ENCODE measurements at regions not wholly inside any gene's neighbourhood (a gene's known extent, or its start where the extent isn't known, plus 50 kb on each side); places are given as distances from the start of the nearest gene placed in this dataset.
"Not testable (repeated sequence)": the region's sequence is repeated elsewhere in the genome, so short reads cannot be mapped to it uniquely, and the experiment has no call there.

DNA sequence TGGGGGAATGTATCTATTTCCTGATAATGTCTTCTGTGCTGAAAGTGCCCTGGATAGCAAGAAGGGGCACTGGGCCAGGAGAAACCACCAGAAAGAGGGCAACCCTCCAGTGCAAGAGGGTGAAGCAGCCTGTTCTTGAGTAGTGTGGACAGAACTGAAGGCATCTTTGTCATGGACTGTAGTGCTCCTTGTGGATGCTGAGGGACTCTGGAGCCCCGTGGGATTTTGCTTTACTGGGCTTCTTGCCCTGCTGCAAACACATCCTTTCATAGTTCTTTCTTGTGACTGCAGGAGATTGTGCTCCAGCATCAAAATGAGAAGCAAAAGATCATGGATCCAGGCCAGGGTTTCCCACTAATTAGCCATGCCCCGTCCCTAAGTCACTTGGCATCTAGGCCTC lies 300.6 kb downstream of the ZNF326 start:
- Histone ChIP-seq H3K27me3 (ENCODE audit: insufficient read depth, low read length) (no peaks in the 10 kb centered on the region), H3K36me3 (ENCODE audit: insufficient read depth, low read length) (no peaks in the 10 kb centered on the region), H3K4me1 (ENCODE audit: insufficient read depth, low read length) (no peaks in the 10 kb centered on the region), H3K9me3 (ENCODE audit: insufficient read depth, low read depth, low read length) (no peaks in the 10 kb centered on the region), H3K27ac (ENCODE audit: low read depth, low read length) (no peak overlapping the region), H3K9ac (ENCODE audit: low read depth, low read length) (no peak overlapping the region), H3K4me3 (ENCODE audit: low read length) (no peak overlapping the region)
- 94% methylated on average over 2 of the region's 2 CpGs for WGBS

DNA sequence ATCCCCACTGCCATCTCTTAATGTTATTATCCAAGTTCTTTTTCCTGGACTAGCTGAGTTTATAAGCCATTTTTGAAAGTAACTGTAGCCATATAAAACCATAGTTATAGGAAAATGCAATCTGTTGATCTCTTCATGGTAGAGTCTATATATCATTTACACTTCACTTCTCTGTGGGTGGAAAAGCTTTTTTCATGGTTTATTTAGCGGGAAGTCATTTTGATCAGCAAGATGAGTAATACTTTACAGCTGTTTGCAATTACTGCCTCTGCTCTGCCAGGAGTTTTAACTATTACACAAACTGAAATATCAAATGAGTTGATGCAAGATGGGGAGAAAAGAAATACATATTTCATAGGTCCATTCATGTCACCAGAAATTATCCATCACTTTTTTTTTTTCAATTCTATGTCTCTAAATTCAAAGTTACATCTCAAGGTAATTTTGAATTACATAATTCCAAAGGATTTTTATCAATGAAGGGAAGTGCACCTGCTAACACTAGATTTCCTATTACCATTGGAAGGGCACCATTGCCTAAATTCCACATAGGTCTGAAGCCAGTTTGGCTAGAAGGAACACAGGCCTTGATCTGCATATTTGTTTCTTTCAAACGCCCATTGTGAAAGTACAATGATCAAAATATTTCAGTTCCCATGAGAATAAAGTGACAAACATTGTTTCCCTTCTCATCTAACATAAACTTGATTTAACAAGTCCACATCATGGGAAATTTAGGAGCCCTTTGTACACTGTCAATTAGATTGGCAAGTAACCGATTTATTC lies 296.7 kb downstream of the ZNF326 start:
- no peak overlapping the region for H3K27ac ChIP-seq (ENCODE audit: low read depth, low read length)
- no peaks in the 10 kb centered on the region for H3K9me3 ChIP-seq (ENCODE audit: insufficient read depth, low read depth, low read length)
- H3K36me3 ChIP-seq (ENCODE audit: insufficient read depth, low read length) = no peaks in the 10 kb centered on the region
- no peak overlapping the region for H3K9ac ChIP-seq (ENCODE audit: low read depth, low read length)
- H3K27me3 ChIP-seq (ENCODE audit: insufficient read depth, low read length) = no peaks in the 10 kb centered on the region
- 81% methylated on average over 2 of the region's 3 CpGs for WGBS
- no peak overlapping the region for H3K4me3 ChIP-seq (ENCODE audit: low read length)
- H3K4me1 ChIP-seq (ENCODE audit: insufficient read depth, low read length) = no peaks in the 10 kb centered on the region

DNA sequence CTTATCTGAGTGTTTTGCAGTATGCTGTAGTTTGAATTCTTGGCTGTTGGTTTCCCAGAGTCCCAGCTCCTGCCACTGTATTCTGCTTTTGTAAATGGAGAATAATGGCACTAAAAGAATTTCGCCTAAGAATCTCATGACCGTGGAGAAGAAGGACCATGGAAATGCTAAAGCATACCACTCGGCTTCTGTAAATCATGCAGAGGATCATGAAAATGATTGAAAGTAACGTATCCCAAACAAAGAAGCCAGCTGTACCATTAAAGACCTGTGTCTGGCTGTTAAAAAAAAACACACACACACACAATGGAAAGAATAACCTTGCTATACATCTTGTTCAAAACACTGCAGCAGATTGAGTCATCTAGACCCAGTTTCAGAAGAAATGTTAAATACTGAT lies 287.9 kb downstream of the ZNF326 start:
- Histone ChIP-seq H3K4me1 (ENCODE audit: insufficient read depth, low read length) (peaks cover 7% of the 10 kb centered on the region; the same call in 1 of the 2 replicates), H3K27me3 (ENCODE audit: insufficient read depth, low read length) (no peaks in the 10 kb centered on the region), H3K4me3 (ENCODE audit: low read length) (no peak overlapping the region), H3K9ac (ENCODE audit: low read depth, low read length) (no peak overlapping the region), H3K9me3 (ENCODE audit: insufficient read depth, low read depth, low read length) (no peaks in the 10 kb centered on the region), H3K27ac (ENCODE audit: low read depth, low read length) (no peak overlapping the region), H3K36me3 (ENCODE audit: insufficient read depth, low read length) (no peaks in the 10 kb centered on the region)
- WGBS = 81% methylated on average over 4 of the region's 4 CpGs

DNA sequence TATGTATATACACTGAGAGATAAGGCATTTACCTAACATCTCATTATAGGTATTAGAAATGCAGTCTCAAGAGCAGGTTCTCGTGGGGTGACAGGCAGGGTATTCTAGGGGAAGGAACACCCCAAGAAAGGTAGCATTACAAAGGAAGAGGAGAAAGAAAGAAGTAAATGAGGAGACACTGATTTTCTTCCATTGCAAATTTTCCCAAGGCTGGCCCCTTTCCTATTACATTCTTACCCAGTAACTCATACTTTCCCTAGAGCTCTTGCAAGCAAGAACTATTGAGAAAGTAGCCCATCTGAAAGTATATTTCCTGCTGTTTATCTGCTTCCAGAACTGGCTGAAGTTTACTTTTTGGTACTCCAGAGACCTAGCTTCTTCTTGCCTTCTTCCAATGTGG lies 287.0 kb downstream of the ZNF326 start:
- H3K9me3 ChIP-seq (ENCODE audit: insufficient read depth, low read depth, low read length); H3K9ac ChIP-seq (ENCODE audit: low read depth, low read length); H3K4me3 ChIP-seq (ENCODE audit: low read length); H3K27ac ChIP-seq (ENCODE audit: low read depth, low read length); H3K4me1 ChIP-seq (ENCODE audit: insufficient read depth, low read length); H3K27me3 ChIP-seq (ENCODE audit: insufficient read depth, low read length); H3K36me3 ChIP-seq (ENCODE audit: insufficient read depth, low read length): not testable (repeated sequence)
- WGBS = 88% methylated on average over 1 of the region's 1 CpG

DNA sequence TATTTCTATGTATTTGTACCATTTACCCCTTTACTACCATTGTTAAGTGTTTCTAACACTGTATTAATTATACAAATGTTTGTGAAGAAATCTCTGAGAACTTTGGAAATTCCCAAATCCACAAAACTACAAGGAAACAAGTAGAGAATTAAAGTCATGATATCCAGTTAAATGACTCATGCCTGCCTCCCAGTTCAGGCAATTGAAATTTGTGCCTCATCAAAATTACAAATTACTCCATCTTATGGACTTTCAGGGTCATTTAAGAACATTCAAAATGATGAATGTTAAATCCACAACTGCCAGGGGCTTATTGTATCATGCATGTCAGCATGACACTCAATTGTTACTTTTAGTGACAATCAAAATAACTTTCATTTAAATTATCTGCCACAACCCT lies 282.4 kb downstream of the ZNF326 start:
- no peak overlapping the region for H3K9ac ChIP-seq (ENCODE audit: low read depth, low read length)
- H3K36me3 ChIP-seq (ENCODE audit: insufficient read depth, low read length) = no peaks in the 10 kb centered on the region
- H3K4me3 ChIP-seq (ENCODE audit: low read length) = no peak overlapping the region
- peaks cover 26% of the 10 kb centered on the region for H3K4me1 ChIP-seq (ENCODE audit: insufficient read depth, low read length)
- no peaks in the 10 kb centered on the region for H3K9me3 ChIP-seq (ENCODE audit: insufficient read depth, low read depth, low read length)
- H3K27me3 ChIP-seq (ENCODE audit: insufficient read depth, low read length) = no peaks in the 10 kb centered on the region
- H3K27ac ChIP-seq (ENCODE audit: low read depth, low read length) = no peak overlapping the region

DNA sequence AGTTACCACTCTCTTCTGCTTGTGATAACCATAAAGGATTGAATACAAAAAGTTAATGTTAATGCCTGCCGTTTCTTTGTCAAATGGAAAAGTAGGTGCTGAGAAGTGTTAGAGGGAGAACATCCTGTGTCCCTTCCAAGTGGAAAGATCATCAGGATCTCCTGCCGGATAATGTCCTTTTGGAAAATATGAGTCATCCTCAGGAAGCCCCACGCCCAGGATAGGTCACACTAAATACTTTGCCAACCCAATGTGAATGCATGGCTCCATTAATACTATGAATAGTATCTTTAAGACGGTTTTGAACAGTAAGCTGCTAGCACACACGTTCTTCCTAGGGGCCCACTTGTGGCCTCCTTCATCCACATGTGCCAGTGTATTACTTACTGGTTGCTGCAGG lies 279.5 kb downstream of the ZNF326 start:
- peaks cover 26% of the 10 kb centered on the region for H3K4me1 ChIP-seq (ENCODE audit: insufficient read depth, low read length)
- H3K27ac ChIP-seq (ENCODE audit: low read depth, low read length) = no peak overlapping the region
- no peak overlapping the region for H3K4me3 ChIP-seq (ENCODE audit: low read length)
- no peaks in the 10 kb centered on the region for H3K9me3 ChIP-seq (ENCODE audit: insufficient read depth, low read depth, low read length)
- no peak overlapping the region for H3K9ac ChIP-seq (ENCODE audit: low read depth, low read length)
- H3K27me3 ChIP-seq (ENCODE audit: insufficient read depth, low read length) = no peaks in the 10 kb centered on the region
- 91% methylated on average over 5 of the region's 5 CpGs for WGBS
- no peaks in the 10 kb centered on the region for H3K36me3 ChIP-seq (ENCODE audit: insufficient read depth, low read length)

DNA sequence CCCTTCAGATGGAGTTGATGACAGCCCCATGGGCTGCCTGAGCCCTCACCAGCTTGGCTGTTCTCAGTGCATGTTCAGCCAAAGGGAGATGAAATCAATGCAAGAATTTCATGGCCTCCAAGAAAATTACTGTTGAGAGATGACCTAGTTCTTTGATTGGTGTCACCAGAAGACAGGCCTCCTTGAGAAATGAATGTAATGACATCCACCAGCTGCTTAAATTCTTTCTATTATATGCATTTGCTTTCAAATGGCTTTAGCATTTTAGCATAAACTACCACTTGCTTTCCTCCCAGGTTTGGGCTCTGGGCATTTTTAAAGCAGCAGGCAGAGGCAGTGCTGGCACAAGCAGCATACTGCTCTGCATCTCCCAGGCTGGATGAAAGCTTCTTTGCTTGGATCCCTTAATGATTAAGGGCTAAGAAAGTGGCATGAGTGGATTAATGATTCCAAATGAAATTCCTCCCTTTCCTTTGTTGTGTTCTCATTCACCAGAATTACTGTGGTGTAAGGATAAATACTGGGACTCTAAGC lies 278.4 kb downstream of the ZNF326 start:
- H3K27me3 ChIP-seq (ENCODE audit: insufficient read depth, low read length) = no peaks in the 10 kb centered on the region
- H3K4me1 ChIP-seq (ENCODE audit: insufficient read depth, low read length) = peaks cover 26% of the 10 kb centered on the region
- H3K36me3 ChIP-seq (ENCODE audit: insufficient read depth, low read length) = no peaks in the 10 kb centered on the region
- no peaks in the 10 kb centered on the region for H3K9me3 ChIP-seq (ENCODE audit: insufficient read depth, low read depth, low read length)
- no peak overlapping the region for H3K9ac ChIP-seq (ENCODE audit: low read depth, low read length)
- no peak overlapping the region for H3K27ac ChIP-seq (ENCODE audit: low read depth, low read length)
- no peak overlapping the region for H3K4me3 ChIP-seq (ENCODE audit: low read length)

DNA sequence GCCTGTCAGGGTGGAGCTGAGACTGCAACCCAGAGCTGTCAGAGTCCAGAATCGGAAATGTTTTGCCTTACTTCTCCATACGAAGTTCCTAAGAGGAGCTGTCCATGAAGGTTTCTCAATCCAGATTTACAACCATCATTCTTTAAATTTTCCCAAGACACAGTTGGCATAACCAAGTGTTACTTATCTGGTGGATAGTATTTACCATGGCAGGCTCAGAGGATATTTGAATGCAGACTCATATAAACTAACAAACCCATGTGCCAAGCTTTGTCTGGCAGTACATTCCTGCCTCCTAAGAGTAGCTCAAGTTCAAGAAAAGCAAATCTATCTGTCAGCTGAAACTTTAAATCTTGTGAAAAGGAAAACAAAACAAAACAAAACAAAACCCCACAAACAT lies 267.9 kb downstream of the ZNF326 start:
- Histone ChIP-seq H3K36me3 (ENCODE audit: insufficient read depth, low read length) (no peaks in the 10 kb centered on the region), H3K27me3 (ENCODE audit: insufficient read depth, low read length) (no peaks in the 10 kb centered on the region), H3K4me1 (ENCODE audit: insufficient read depth, low read length) (no peaks in the 10 kb centered on the region), H3K27ac (ENCODE audit: low read depth, low read length) (no peak overlapping the region), H3K4me3 (ENCODE audit: low read length) (no peak overlapping the region), H3K9me3 (ENCODE audit: insufficient read depth, low read depth, low read length) (no peaks in the 10 kb centered on the region), H3K9ac (ENCODE audit: low read depth, low read length) (no peak overlapping the region)
- WGBS = 97% methylated on average over 2 of the region's 2 CpGs

DNA sequence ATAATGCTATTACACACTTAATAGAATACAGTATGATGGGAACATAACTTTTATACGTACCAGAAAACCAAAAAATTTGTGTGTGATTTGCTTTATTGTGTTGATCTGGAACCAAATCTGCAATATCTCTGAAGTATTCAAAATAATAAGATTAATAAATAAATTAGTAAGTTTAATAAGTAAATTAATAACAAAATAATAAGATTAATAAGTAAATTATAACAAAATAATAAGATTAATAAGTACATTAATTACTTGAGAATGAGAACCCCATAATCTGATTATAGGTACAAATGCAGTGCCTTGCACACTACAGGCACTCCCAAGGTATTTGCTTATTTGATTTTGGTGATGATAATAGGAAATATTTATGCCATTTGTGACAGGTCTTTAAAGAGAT lies 267.4 kb downstream of the ZNF326 start:
- no peaks in the 10 kb centered on the region for H3K4me1 ChIP-seq (ENCODE audit: insufficient read depth, low read length)
- H3K9ac ChIP-seq (ENCODE audit: low read depth, low read length) = no peak overlapping the region
- WGBS = no CpG with 5 or more reads among the region's 1 CpG
- no peaks in the 10 kb centered on the region for H3K27me3 ChIP-seq (ENCODE audit: insufficient read depth, low read length)
- H3K9me3 ChIP-seq (ENCODE audit: insufficient read depth, low read depth, low read length) = no peaks in the 10 kb centered on the region
- H3K27ac ChIP-seq (ENCODE audit: low read depth, low read length) = no peak overlapping the region
- no peaks in the 10 kb centered on the region for H3K36me3 ChIP-seq (ENCODE audit: insufficient read depth, low read length)
- no peak overlapping the region for H3K4me3 ChIP-seq (ENCODE audit: low read length)

DNA sequence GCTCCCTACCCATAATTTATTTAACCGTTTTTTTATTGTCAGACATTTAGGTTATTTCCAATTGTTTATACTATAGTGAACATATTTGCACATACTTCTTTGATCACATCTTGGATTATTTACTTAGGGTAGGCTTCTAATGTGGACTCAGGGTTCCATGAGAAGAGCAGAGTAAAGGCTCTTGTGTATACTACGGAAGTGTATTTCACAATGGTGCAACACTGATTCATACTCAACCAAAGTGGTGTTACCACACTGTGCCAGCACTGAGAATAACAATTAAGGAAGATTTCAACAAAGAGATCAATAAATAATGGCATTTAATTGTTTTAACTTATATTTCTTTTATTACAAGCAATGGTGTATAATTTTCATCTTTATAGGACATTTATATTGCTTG lies 251.2 kb downstream of the ZNF326 start:
- no peaks in the 10 kb centered on the region for H3K4me1 ChIP-seq (ENCODE audit: insufficient read depth, low read length)
- peaks cover 6% of the 10 kb centered on the region; the same call in 1 of the 2 replicates for H3K9me3 ChIP-seq (ENCODE audit: insufficient read depth, low read depth, low read length)
- H3K9ac ChIP-seq (ENCODE audit: low read depth, low read length) = no peak overlapping the region
- H3K27ac ChIP-seq (ENCODE audit: low read depth, low read length) = no peak overlapping the region
- H3K27me3 ChIP-seq (ENCODE audit: insufficient read depth, low read length) = no peaks in the 10 kb centered on the region
- no peak overlapping the region for H3K4me3 ChIP-seq (ENCODE audit: low read length)
- H3K36me3 ChIP-seq (ENCODE audit: insufficient read depth, low read length) = no peaks in the 10 kb centered on the region
- WGBS = 100% methylated on average over 1 of the region's 2 CpGs

DNA sequence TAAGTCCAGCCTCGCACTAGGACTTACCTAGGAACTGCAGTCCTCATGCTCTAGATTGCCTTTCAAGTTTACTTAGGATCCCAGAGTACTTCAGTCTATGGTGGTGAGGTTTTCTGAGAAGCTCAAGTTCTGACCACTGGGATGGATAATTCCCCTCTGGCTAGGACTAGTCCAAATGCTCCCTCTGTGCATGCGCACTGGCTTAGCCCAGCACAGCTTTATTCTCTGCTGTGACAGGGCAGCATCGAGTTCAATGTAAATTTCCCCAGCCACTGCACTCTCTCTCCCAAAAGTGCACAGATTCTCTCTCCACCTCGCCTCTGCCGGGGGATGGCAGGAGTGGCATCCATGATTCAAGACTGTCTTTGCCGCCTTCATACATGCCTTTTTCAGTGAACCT lies 241.6 kb downstream of the ZNF326 start:
- H3K9ac ChIP-seq (ENCODE audit: low read depth, low read length) = no peak overlapping the region
- H3K27me3 ChIP-seq (ENCODE audit: insufficient read depth, low read length) = no peaks in the 10 kb centered on the region
- no peaks in the 10 kb centered on the region for H3K36me3 ChIP-seq (ENCODE audit: insufficient read depth, low read length)
- H3K27ac ChIP-seq (ENCODE audit: low read depth, low read length) = no peak overlapping the region
- no peaks in the 10 kb centered on the region for H3K4me1 ChIP-seq (ENCODE audit: insufficient read depth, low read length)
- 97% methylated on average over 6 of the region's 6 CpGs for WGBS
- H3K9me3 ChIP-seq (ENCODE audit: insufficient read depth, low read depth, low read length) = peaks cover 6% of the 10 kb centered on the region; the same call in 1 of the 2 replicates
- no peak overlapping the region for H3K4me3 ChIP-seq (ENCODE audit: low read length)

DNA sequence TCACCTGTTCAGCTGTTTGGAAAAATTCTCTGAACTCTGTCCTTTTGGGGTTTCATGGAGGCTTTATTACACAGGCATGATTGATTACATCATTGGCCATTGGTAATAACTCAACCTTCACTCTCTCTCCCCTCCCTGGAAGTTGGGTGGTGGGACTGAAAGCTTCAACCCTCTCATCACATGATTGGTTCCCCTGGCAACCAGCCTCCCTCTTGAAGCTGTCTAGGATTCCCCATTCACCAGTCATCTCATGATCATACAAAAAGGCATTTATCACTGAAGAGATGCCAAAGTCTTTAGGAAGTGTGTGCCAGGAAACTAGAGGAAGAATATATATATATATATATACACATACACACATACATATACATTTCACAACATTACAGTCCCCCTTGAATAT lies 228.5 kb downstream of the ZNF326 start:
- H3K9me3 ChIP-seq (ENCODE audit: insufficient read depth, low read depth, low read length) = peaks cover 19% of the 10 kb centered on the region
- no peak overlapping the region for H3K4me3 ChIP-seq (ENCODE audit: low read length)
- H3K27me3 ChIP-seq (ENCODE audit: insufficient read depth, low read length) = no peaks in the 10 kb centered on the region
- no peak overlapping the region for H3K27ac ChIP-seq (ENCODE audit: low read depth, low read length)
- H3K9ac ChIP-seq (ENCODE audit: low read depth, low read length) = no peak overlapping the region
- H3K36me3 ChIP-seq (ENCODE audit: insufficient read depth, low read length) = no peaks in the 10 kb centered on the region
- peaks cover 15% of the 10 kb centered on the region for H3K4me1 ChIP-seq (ENCODE audit: insufficient read depth, low read length)

Measured in HUES64 (cell line).